HEK293 (cell line): ENCODE measurements at regions not wholly inside any gene's neighbourhood (a gene's known extent, or its start where the extent isn't known, plus 50 kb on each side); places are given as distances from the start of the nearest gene placed in this dataset.

Experiments
- ZNF596 ChIP-seq: fragments of 450-650 bp; IDR thresholded peaks from 2 replicates; pipeline ENCODE4 v1.5.0; 2018; ENCODE audit warnings: missing biosample characterization, mild to moderate bottlenecking, missing genetic modification characterization, moderate library complexity
- TF ChIP-seq, protein P1 (sequence below): fragments of 450-650 bp; formaldehyde crosslinking; IDR thresholded peaks from 2 replicates; pipeline ENCODE4 v1.5.1; 2016; ENCODE audit warnings: missing biosample characterization, missing genetic modification characterization
- TF ChIP-seq, protein P2 (sequence below): fragments of 450-650 bp; IDR thresholded peaks from 2 replicates; pipeline ENCODE4 v1.5.1; 2018; ENCODE audit warnings: missing biosample characterization, mild to moderate bottlenecking, missing genetic modification characterization

DNA sequence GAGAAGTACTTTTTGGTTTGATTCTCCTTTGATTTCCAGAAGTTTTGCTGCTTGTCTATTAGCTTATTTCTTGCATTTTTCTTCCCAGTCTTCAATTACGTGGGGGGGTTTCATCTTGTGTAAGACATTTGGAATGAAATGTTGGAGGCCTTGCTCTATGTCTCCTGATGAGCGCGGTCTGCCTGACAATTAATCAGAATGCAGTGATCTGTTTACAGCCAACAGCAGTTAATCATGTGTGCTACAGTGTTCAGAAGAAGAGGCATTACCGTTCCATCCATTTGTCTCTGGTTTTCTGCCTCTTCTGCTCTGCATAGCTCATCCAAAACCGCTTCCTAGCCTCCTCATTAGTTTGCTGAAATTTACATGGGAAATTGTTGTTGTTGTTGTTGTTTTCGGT is 134.4 kb upstream of the ST6GAL2 start:
- no peak for TF ChIP-seq ZNF596
- TF ChIP-seq, protein P1, sequence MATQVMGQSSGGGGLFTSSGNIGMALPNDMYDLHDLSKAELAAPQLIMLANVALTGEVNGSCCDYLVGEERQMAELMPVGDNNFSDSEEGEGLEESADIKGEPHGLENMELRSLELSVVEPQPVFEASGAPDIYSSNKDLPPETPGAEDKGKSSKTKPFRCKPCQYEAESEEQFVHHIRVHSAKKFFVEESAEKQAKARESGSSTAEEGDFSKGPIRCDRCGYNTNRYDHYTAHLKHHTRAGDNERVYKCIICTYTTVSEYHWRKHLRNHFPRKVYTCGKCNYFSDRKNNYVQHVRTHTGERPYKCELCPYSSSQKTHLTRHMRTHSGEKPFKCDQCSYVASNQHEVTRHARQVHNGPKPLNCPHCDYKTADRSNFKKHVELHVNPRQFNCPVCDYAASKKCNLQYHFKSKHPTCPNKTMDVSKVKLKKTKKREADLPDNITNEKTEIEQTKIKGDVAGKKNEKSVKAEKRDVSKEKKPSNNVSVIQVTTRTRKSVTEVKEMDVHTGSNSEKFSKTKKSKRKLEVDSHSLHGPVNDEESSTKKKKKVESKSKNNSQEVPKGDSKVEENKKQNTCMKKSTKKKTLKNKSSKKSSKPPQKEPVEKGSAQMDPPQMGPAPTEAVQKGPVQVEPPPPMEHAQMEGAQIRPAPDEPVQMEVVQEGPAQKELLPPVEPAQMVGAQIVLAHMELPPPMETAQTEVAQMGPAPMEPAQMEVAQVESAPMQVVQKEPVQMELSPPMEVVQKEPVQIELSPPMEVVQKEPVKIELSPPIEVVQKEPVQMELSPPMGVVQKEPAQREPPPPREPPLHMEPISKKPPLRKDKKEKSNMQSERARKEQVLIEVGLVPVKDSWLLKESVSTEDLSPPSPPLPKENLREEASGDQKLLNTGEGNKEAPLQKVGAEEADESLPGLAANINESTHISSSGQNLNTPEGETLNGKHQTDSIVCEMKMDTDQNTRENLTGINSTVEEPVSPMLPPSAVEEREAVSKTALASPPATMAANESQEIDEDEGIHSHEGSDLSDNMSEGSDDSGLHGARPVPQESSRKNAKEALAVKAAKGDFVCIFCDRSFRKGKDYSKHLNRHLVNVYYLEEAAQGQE (tag by site-specific recombination): no peak
- TF ChIP-seq, protein P2, sequence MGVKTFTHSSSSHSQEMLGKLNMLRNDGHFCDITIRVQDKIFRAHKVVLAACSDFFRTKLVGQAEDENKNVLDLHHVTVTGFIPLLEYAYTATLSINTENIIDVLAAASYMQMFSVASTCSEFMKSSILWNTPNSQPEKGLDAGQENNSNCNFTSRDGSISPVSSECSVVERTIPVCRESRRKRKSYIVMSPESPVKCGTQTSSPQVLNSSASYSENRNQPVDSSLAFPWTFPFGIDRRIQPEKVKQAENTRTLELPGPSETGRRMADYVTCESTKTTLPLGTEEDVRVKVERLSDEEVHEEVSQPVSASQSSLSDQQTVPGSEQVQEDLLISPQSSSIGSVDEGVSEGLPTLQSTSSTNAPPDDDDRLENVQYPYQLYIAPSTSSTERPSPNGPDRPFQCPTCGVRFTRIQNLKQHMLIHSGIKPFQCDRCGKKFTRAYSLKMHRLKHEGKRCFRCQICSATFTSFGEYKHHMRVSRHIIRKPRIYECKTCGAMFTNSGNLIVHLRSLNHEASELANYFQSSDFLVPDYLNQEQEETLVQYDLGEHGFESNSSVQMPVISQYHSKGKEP (tag by site-specific recombination): no peak
